NCI-H460 (cell line): ENCODE measurements at regions not wholly inside any gene's neighbourhood (a gene's known extent, or its start where the extent isn't known, plus 50 kb on each side); places are given as distances from the start of the nearest gene placed in this dataset.

Experiments used
- DNase-seq: peaks from one replicate; pipeline ENCODE4 v3.0.0-alpha.2; 2016; ENCODE audit warnings: low read depth; ENCODE audit errors: extremely low read depth

DNA sequence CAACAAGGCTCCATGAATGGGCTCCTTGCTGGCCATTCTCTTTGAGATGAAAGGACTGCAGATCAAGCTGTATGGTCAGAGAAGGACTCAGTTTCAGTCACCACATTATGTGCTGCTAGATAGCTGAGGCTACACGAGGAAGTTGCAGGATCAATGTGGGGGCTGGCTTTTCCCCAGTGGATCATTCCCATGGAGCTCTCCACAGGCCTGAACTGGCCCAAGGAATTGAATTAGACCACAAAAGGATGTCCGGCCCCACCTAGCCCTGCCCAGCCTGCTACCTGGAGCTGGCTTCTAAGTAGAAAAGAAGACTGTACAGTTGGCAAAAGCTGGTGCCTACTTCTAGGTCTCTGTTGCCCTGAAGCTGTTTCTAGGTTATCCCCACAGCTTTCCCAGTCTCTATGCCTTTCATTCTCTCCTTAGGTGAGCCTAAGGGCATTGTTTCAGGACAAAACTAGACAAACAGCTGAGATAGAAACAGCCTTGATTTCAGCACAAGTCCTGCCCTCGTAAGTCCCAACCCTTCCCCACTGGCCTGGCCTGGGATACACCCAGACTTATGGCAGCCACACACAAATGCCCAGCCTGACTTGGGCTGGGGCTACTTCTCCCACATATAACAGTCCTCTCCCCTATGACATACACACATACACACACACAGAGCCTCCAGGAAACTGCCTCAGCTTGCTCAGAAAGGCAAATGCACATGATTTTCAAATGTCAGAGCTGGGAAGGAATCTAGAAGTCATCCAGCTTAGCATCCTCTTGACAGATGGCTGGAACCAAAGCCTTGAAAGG lies 129.1 kb upstream of the NCAM1 start:
- no peak for DNase-seq

- no peak for DNase-seq
Measured at GRCh38 chr11:112834277-112834755, 126.9 kb upstream of the NCAM1 start.

GRCh38 chr11:112835591-112836255 lies 125.5 kb upstream of the NCAM1 start:
- DNase-seq = no peak

GRCh38 chr11:112836256-112836602 lies 125.0 kb upstream of the NCAM1 start:
- DNase-seq = no peak

DNA sequence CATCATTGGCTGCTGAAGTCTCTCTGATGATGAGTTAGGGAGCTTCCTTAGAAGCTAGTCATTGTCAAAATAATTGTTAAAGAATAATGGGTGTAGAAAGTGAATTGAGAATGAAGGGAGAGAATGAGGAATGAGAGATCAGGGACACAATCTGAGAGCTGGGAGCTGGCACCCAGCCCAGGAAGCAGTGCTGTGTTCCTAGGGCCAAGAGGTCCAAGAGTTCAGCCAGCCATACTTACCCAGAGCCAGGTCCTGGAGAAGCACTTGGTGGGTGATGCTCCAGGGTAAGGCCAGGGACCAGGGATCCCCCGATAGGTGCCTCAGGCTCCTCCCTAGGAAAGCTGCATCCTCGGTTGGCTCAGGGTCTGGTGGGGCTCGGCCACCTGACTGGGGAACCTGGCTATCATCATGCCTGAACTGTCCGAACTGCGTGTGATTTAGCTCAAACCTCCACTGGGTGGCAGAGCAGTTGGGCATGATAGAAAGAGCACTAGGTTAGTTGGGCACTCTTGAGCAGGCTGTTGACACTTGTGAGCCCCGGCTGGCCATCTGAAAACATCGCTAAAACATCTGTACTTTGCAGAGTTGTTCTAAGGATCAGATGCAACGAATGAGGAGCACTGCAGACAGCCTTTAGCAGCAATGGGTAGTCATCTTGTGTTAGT lies 123.9 kb upstream of the NCAM1 start:
- DNase-seq = peak; percentile 6

- DNase-seq = no peak
Measured at GRCh38 chr11:112839051-112839450, 122.2 kb upstream of the NCAM1 start.

DNA sequence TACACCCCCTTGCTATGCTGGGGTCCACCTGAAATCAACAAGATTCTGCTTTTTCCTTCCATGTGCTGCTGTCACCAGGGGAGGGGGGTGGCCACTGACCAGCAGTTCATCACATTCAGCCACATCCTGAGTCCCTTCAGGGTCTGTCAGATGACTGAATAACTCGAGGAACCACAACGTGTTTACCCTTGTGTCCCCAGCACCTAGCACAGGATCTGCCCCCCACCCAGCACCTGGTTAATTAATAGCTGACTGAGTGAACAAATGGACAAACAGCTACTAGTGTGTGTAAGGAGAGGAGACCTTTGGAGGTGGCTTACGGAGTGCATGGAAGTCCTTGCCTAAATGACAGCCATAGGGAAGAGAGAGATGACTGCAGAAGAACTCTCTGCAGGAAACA lies 119.5 kb upstream of the NCAM1 start:
- DNase-seq = no peak

- DNase-seq = no peak
Measured at GRCh38 chr11:112842151-112842550, 119.1 kb upstream of the NCAM1 start.

- DNase-seq = no peak
Measured at GRCh38 chr11:112844517-112844916, 116.7 kb upstream of the NCAM1 start.

DNA sequence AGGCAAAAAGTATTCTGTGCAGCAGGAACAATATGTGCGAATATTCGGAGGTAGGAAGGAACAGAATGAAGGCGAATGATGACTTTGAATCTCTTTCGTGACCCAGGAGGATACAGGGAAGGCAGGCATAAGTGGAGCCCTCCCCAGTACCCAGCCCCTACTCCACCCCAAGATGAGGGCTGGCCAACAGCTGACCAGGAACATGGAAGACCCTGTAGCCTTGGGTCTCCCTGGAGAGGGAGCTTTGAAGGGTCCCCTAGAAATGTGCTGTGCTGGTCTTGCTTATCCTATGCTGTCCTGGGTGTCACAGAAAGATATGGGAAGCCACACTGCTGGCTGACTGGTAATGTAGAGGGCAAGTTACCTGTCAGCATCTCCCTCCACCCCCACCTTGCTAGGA lies 113.7 kb upstream of the NCAM1 start:
- no peak for DNase-seq

DNA sequence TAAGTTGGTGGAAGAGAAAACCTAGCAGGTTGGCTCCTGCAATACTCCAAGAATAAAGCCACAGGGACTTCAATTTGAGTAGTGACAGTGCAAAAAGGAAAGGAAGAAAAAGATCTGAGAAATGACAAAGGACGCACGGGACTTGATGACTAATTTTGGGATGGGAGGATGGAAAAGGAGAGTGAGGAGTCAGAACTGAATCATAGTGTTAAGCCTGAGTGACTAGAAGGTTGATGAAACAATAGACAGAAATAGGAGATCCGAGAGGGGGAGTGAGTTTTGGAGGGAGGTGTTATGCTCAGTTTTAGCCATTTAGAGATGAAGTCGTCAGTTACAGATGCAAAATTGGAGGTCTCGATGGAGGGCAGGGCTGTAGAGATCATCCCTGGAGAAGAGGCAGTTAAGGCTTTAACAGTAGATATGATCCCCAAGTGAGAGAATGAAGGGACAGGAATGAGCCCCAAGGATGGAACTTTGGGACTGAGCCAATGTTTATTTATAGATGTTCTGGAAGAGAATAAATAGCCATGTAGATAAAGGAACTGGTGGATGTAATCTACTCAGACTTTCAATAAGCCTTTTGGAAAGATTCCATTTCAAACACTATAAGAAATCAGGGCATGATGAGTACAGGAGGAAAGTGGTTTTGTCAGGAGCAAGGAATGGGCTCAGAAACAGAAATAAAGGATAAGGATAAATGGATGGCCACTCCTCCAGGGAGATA lies 108.9 kb upstream of the NCAM1 start:
- no peak for DNase-seq

GRCh38 chr11:112856133-112856532 lies 105.1 kb upstream of the NCAM1 start:
- no peak for DNase-seq

GRCh38 chr11:112856591-112856990 lies 104.6 kb upstream of the NCAM1 start:
- no peak for DNase-seq

DNA sequence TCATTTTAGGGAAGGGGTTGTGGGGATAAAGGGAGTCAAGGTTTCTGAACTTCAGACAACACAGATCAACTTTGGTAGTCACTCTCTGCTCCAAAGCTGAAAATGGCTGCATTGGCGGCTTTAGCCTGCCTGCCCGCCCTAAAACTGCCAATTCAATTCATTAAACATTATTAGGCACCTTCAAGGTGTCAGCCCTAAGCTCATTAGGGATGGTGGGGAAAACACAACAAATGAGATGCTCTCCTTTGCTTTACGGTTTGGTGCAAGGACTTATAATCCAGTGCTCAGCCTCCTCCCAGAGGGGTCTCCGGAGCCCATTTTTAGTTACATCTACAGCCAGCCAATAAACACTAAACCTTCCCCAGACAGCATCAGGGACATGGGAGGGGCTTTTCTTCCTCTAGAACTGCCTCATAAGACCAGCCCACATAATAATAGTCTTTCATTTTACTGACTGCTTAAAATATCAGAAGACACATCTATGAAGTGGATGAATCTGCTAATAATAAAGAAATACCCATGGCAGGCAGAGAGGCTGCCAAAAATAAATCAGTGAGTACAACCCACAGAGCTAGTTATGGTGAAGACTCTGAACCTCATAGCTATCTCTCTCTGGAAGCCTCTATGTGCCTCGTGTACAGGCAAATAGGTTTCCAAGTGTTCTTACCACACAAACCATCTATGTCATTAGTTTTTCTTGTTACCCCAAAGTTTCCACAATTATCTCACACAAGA lies 102.8 kb upstream of the NCAM1 start:
- no peak for DNase-seq

- DNase-seq = no peak
Measured at GRCh38 chr11:112859787-112860186, 101.4 kb upstream of the NCAM1 start.

- DNase-seq = no peak
Measured at GRCh38 chr11:112861356-112861755, 99.9 kb upstream of the NCAM1 start.

- no peak for DNase-seq
Measured at GRCh38 chr11:112863305-112863704, 97.9 kb upstream of the NCAM1 start.

DNA sequence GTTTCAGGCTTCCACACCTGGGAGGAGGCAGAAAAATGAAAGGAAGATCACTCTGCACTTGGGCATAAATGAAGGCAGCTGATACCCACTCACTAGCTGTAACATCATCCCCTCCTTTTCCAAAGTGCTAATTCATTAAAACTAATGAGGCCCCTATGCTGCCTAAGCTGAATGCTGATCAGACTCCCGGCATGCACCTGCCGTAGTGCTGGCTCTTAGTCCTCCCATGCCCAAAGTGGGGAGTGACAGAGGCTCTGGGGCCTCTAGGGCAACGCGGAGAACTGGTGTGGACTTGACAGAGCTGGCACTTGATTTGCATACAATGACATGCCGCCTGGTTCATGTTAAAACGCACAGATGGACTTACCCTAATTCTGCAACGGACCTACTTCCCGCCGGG lies 96.5 kb upstream of the NCAM1 start:
- no peak for DNase-seq

DNA sequence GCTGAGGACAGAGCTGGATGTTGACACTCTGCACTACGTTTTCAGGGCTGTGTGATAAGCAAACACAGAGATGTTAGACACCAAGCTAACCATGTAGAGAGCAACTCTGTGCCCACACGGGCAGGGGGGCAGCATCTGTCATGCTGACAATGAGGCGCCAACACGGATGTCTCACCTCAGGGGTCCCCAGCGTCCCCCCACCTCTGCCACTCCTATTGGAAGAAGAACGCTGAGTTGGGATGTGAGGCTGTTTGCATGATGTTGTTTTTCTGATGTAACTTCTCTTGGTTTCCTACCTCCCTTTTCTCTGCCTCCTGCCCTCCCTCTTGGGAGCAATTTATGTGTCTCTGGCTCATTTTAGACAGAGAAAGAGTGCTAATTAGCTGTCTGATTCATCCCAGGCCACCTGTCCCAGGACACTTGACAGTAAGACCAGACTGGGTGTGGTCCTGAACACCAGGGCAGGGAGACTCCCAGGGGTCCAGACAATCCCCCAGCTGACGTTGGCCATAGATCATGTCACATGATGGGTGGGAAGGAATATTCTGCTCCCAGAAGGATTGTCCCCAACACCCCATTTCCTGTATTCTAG lies 89.2 kb upstream of the NCAM1 start:
- DNase-seq = no peak

DNA sequence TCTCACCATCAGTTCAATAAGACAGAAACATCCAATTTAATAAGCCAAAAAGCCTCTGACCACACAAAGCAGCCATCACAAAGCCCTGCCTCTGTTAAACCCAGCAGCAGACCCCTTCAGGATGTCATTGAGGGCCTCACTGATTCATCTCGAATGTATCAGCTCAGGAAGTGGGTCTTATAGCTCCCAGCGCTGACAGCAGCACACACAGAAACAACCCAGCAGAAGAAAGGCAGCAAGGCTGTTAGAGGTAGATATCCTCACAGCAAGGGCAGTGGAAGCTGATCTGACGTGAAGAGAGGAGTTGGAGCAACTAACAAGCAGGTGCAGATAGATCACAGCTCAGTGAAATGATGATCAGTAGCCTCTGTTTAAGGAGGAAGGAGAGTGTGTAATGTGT lies 86.2 kb upstream of the NCAM1 start:
- no peak for DNase-seq
